B cell (primary cell): ENCODE measurements at regions not wholly inside any gene's neighbourhood (a gene's known extent, or its start where the extent isn't known, plus 50 kb on each side); places are given as distances from the start of the nearest gene placed in this dataset.
A peak's percentile ranks its signal among the peaks of the same experiment; 100 is the strongest.

Experiments used
- ATAC-seq: fragments of 200-7000 bp; cut with Tn5 transposase; one replicate; pipeline ENCODE4 v1.10.0; 2021; ENCODE audit warnings: low read depth, mild to moderate bottlenecking, moderate number of reproducible peaks, moderate library complexity
- CTCF ChIA-PET: fragments of 350-600 bp; sonication (Branson Sonifier 250); formaldehyde crosslinking; loops from one replicate; lab custom pipeline; 2021; ENCODE audit warnings: antibody characterized with exemption, inconsistent platforms; lab: Charles Lee
- POLR2A ChIA-PET: fragments of 350-600 bp; sonication (Branson Sonifier 250); formaldehyde crosslinking; loops from one replicate; lab custom pipeline; 2021; ENCODE audit warnings: antibody characterized with exemption; lab: Charles Lee
- DNase-seq: peaks from one replicate; pipeline ENCODE4 v3.0.0; 2013
- H2AFZ ChIP-seq: 2 replicates; pipeline ENCODE4 v1.6.1; 2012; ENCODE audit warnings: mild to moderate bottlenecking, low read depth, low read length; ENCODE audit not compliant: insufficient read depth, poor library complexity, severe bottlenecking
- H3K27ac ChIP-seq, 2 donors: 1 replicate in 1 of 2; 2 replicates in 1 of 2; pipeline ENCODE4 v1.5.1; 2012 to 2013; ENCODE audit warnings: low read length in 2 of 2, mild to moderate bottlenecking in 2 of 2, moderate library complexity in 1 of 2
- H3K27me3 ChIP-seq, 4 experiments: fragments of 200-600 bp in 1 of 4; sonication (generic) in 1 of 4; replicated peaks in 1 of 4; 1 replicate in 2 of 4; 2 replicates in 2 of 4; pipeline versions ENCODE4 v1.6.1 to v1.7.0; 2013 to 2016; ENCODE audit warnings: low read length in 3 of 4, mild to moderate bottlenecking in 2 of 4, mixed read lengths in 1 of 4, moderate library complexity in 1 of 4; ENCODE audit not compliant: insufficient read depth in 4 of 4, control insufficient read depth in 3 of 4; ENCODE audit errors: control extremely low read depth in 1 of 4
- H3K36me3 ChIP-seq, 2 experiments: replicated peaks in 1 of 2; 1 replicate in 1 of 2; 2 replicates in 1 of 2; pipeline versions ENCODE4 v1.6.1 to v1.7.1; 2013; ENCODE audit warnings: low read length in 1 of 2; ENCODE audit not compliant: insufficient read depth in 2 of 2, control insufficient read depth in 1 of 2; ENCODE audit errors: control extremely low read depth in 1 of 2, extremely low read depth in 1 of 2
- H3K4me1 ChIP-seq, 2 donors: fragments of 200-600 bp in 1 of 2; sonication (generic) in 1 of 2; 1 replicate in 1 of 2; 2 replicates in 1 of 2; pipeline versions ENCODE4 v1.5.1 to v1.6.1; 2013 to 2017; ENCODE audit warnings: low read length in 2 of 2; ENCODE audit not compliant: control insufficient read depth in 2 of 2, insufficient read depth in 2 of 2
- H3K4me2 ChIP-seq: replicated peaks from 2 replicates; pipeline ENCODE3; 2012; ENCODE audit warnings: mild to moderate bottlenecking, low read depth, low read length; ENCODE audit not compliant: poor library complexity, severe bottlenecking
- H3K4me3 ChIP-seq, 5 experiments: fragments of 200-600 bp in 1 of 5; sonication (generic) in 1 of 5; 1 replicate in 3 of 5; 2 replicates in 2 of 5; pipeline versions ENCODE4 v1.5.1 to v1.7.0; 2011 to 2016; ENCODE audit warnings: low read length in 4 of 5, mild to moderate bottlenecking in 4 of 5, low read depth in 2 of 5, control low read depth in 1 of 5, moderate library complexity in 1 of 5; ENCODE audit not compliant: insufficient read depth in 1 of 5; ENCODE audit errors: control extremely low read depth in 1 of 5, extremely low read depth in 1 of 5
- H3K79me2 ChIP-seq: fragments of 200-600 bp; sonication (generic); one replicate; pipeline ENCODE4 v1.6.0; 2016; ENCODE audit warnings: low read length; ENCODE audit not compliant: control insufficient read depth, insufficient read depth
- H3K9ac ChIP-seq: fragments of 200-600 bp; sonication (generic); 2 replicates; pipeline ENCODE4 v1.6.1; 2017; ENCODE audit warnings: mild to moderate bottlenecking, low read length, moderate library complexity
- H3K9me3 ChIP-seq, 3 donors: one replicate each; pipeline versions ENCODE4 v1.6.1 to v1.7.1; 2013; ENCODE audit warnings: low read length in 2 of 3; ENCODE audit not compliant: control insufficient read depth in 2 of 3, insufficient read depth in 1 of 3; ENCODE audit errors: control extremely low read depth in 1 of 3
- H4K20me1 ChIP-seq: 2 replicates; pipeline ENCODE4 v1.6.0; 2012; ENCODE audit warnings: mild to moderate bottlenecking, low read length; ENCODE audit not compliant: insufficient read depth, control insufficient read depth, poor library complexity, severe bottlenecking
- H3K27ac Mint-ChIP-seq: one replicate; pipeline ENCODE4 v1.8.0; 2021; ENCODE audit warnings: mixed read lengths
- H3K27me3 Mint-ChIP-seq: one replicate; pipeline ENCODE4 v1.8.0; 2021; ENCODE audit warnings: mixed read lengths
- H3K4me1 Mint-ChIP-seq: one replicate; pipeline ENCODE4 v1.8.0; 2021; ENCODE audit warnings: mixed read lengths
- H3K4me3 Mint-ChIP-seq: one replicate; pipeline ENCODE4 v1.8.0; 2021; ENCODE audit warnings: mixed read lengths
- H3K9me3 Mint-ChIP-seq: one replicate; pipeline ENCODE4 v1.8.0; 2022; ENCODE audit warnings: mixed read lengths; ENCODE audit not compliant: insufficient read depth
- EZH2 ChIP-seq: IDR thresholded peaks from 2 replicates; pipeline ENCODE4 v1.6.1; 2012; ENCODE audit warnings: borderline replicate concordance, low read depth, mild to moderate bottlenecking, moderate library complexity, low read length; ENCODE audit not compliant: insufficient read depth, poor library complexity, severe bottlenecking
- WGBS: methylation state at CpG from one replicate; pipeline ENCODE4 v1.1.5; 2013; ENCODE audit warnings: missing lambda C conversion rate; ENCODE audit not compliant: insufficient coverage; 5-methylcytosine and 5-hydroxymethylcytosine counted together
- intact Hi-C: fragments of 100-400 bp; cut with micrococcal nuclease; formaldehyde crosslinking; loops from one replicate; pipeline ENCODE4 v1.10.0; 2022
- TF ChIP-seq, protein P1 (sequence below): fragments of 200-600 bp; IDR thresholded peaks from one replicate; pipeline ENCODE4 v1.8.0; 2022; ENCODE audit warnings: antibody characterized with exemption, mild to moderate bottlenecking

DNA sequence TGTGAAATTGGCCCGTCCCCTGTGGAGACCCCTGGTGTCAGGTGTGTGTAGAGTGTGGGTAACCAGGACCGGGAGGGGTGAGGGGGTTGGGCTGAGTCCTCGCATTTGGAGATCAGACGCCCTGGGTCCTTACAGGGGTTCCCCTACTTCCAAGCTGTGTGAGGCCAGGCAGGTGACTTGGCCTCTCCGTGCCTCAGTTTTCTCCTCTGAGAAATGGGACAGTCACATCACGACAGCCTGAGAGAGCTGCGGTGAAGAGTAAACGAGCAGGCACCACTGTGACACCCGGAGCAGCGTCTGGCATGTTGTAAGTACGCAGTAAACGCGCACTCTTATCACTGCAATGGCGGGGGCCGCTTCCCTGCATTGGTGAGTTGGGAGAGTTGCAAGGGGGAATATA is 152.5 kb upstream of the CIBAR2 start:
- Histone ChIP-seq H3K4me3 (no peak overlapping the region), H3K4me1 (peaks cover 27 to 33% of the 10 kb centered on the region in 2 donors), H2AFZ (no peak overlapping the region), H3K4me2 (no peak overlapping the region), H3K27me3 (peaks cover 0 to 20% (median 5%) of the 10 kb centered on the region in 4 experiments), H3K79me2 (no peaks in the 10 kb centered on the region), H3K9ac (no peak overlapping the region), H3K9me3 (no peaks in the 10 kb centered on the region), H3K36me3 (no peaks in the 10 kb centered on the region), H3K27ac (no peak overlapping the region), H4K20me1 (no peaks in the 10 kb centered on the region)
- Mint-ChIP-seq H3K27ac (peak overlapping the region; percentile 7), H3K27me3 (peaks cover 32% of the 10 kb centered on the region), H3K4me1 (peaks cover 22% of the 10 kb centered on the region), H3K4me3 (no peak overlapping the region), H3K9me3 (no peaks in the 10 kb centered on the region)
- no peak for TF ChIP-seq EZH2
- TF ChIP-seq, protein P1, sequence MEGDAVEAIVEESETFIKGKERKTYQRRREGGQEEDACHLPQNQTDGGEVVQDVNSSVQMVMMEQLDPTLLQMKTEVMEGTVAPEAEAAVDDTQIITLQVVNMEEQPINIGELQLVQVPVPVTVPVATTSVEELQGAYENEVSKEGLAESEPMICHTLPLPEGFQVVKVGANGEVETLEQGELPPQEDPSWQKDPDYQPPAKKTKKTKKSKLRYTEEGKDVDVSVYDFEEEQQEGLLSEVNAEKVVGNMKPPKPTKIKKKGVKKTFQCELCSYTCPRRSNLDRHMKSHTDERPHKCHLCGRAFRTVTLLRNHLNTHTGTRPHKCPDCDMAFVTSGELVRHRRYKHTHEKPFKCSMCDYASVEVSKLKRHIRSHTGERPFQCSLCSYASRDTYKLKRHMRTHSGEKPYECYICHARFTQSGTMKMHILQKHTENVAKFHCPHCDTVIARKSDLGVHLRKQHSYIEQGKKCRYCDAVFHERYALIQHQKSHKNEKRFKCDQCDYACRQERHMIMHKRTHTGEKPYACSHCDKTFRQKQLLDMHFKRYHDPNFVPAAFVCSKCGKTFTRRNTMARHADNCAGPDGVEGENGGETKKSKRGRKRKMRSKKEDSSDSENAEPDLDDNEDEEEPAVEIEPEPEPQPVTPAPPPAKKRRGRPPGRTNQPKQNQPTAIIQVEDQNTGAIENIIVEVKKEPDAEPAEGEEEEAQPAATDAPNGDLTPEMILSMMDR = no peak
- ChIA-PET POLR2A (no interaction called here), CTCF (interaction anchor here (0.7 kb wide), 1 partner anchor 33 kb away, joined by 3 read pairs; no protein-coding TSS in a partner anchor)
- WGBS = 85% methylated on average over 13 of the region's 15 CpGs
- no peak for ATAC-seq
- no peak for DNase-seq
- intact Hi-C loops = no loop called here

- Histone ChIP-seq H3K27me3 (peaks cover 0 to 19% (median 5%) of the 10 kb centered on the region in 4 experiments), H3K79me2 (no peaks in the 10 kb centered on the region), H2AFZ (no peak overlapping the region), H3K27ac (no peak overlapping the region), H3K4me2 (no peak overlapping the region), H3K9me3 (no peaks in the 10 kb centered on the region), H4K20me1 (no peaks in the 10 kb centered on the region), H3K4me3 (no peak overlapping the region), H3K36me3 (no peaks in the 10 kb centered on the region), H3K9ac (no peak overlapping the region), H3K4me1 (peaks cover 24 to 27% of the 10 kb centered on the region in 2 donors)
- Mint-ChIP-seq H3K27ac (peak overlapping the region; percentile 7), H3K9me3 (no peaks in the 10 kb centered on the region), H3K4me3 (no peak overlapping the region), H3K27me3 (peaks cover 31% of the 10 kb centered on the region), H3K4me1 (peaks cover 20% of the 10 kb centered on the region)
- intact Hi-C loops = no loop called here
- WGBS = 93% methylated on average over 12 of the region's 13 CpGs
- CTCF ChIA-PET = interaction anchor here (1.6 kb wide), 1 partner anchor 20 kb away, joined by 4 read pairs; no protein-coding TSS in a partner anchor
- no peak for DNase-seq
- TF ChIP-seq, protein P1 = no peak
- TF ChIP-seq EZH2 = no peak
- POLR2A ChIA-PET = no interaction called here
- no peak for ATAC-seq
Measured at GRCh38 chr16:85265161-85265784, 153.0 kb upstream of the CIBAR2 start.
